Non-pigmented ciliary epithelial cell (primary cell): ENCODE measurements at regions not wholly inside any gene's neighbourhood (a gene's known extent, or its start where the extent isn't known, plus 50 kb on each side); places are given as distances from the start of the nearest gene placed in this dataset.
A peak's percentile ranks its signal among the peaks of the same experiment; 100 is the strongest.

Source experiments
- DNase-seq: peaks from one replicate; pipeline ENCODE4 v3.0.0-alpha.2; 2010; ENCODE audit warnings: low read depth

DNA sequence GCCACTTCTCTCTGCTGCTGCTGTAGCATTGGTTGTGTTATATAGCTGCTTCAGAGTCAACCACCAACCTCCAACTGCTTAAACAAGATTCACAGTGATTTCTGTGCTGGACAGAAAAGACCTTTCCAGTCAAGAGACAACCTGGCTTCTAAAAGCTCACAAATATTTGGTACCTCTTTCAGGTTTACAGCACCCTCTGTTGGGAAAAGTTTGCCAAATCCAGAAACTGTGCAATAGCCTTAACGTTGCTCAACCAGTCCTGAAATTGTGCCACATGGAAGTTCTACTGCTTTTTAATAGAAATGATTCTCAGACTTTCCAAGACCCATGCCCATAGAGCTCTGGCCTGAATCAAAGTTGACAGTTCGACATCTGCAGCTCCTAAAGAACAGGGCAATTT lies 842.1 kb upstream of the HTR2C start:
- no peak for DNase-seq

GRCh38 chrX:113728937-113729336 lies 854.9 kb upstream of the HTR2C start:
- DNase-seq, result no peak

- DNase-seq, result no peak
Measured at GRCh38 chrX:113726898-113727297, 857.0 kb upstream of the HTR2C start.

DNA sequence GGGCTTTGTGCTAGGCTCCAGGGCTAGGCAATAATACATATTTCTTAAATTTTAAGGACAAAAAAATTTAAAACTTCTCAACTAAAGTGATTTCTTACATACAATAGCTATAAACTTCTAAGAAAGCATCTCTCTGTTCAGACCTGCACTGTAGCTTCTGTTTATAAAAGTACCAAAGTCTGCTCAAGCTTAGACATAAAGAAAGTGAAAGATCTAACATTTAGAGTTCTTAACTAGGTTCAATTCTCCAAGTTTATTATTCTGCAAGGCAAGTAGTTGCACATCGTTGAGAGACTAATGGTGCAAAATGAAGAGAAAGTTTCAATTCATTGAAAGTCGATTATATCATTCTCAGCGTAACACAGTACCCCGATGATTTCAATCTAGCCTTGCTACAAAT lies 857.4 kb upstream of the HTR2C start:
- DNase-seq, result no peak

- DNase-seq, result no peak
Measured at GRCh38 chrX:113726009-113726408, 857.9 kb upstream of the HTR2C start.

DNA sequence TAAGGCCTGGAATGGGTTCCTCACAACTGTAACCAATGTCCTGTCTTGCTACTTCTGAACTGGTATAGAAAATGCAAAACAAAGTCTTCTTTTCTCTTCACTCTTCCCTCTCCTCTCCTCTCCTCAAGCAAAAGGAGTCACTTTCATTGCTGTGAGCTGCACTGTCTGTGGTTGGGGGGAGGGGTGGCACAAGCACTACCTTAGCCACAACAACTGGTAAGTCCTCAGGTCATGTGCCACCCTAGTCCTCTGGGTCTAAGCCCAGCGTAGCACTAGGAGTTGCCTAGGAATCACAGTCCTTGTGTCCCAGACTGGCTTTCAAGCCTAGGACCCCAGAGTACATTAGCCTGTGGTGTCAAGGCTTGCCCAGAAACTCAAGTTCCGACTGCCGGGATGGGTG lies 859.3 kb upstream of the AMOT start:
- DNase-seq, result no peak

DNA sequence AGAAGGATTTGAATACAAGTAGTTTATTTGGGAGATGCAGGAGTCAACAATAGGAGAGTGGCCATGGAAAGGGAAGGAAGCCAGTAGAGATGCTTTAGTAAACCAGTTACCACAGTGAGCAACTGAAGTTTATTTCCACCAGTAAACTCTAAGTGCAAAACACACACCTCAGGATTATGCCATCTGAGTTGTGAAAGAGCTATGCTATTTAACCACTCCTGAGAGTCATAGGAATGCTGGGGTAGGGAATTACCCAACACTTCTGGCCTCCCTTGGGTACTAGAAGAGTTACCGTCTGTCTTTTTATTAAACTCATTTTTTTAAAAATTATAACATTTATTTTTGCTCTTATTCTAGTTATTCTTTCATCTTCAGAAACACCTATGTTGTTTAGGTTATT lies 834.6 kb upstream of the AMOT start:
- no peak for DNase-seq

DNA sequence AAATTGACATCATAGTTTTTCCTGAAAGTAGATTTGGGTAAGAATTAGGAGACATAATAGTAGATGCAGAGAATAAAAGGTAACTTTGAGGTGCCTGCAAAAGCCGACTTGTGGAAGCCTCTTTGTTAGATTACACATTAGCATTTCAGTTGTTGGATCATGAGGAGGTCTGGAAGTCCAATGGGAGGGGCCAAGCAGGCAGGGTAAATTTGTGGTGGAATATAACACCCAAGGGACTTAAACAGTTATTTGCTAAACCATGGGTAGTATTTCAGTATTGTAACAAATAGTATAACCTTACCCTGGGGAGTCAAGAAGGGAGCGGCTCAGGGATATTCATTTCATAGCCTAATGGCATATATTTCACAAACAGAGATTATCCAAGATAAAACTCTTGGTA lies 810.7 kb upstream of the AMOT start:
- no peak for DNase-seq

DNA sequence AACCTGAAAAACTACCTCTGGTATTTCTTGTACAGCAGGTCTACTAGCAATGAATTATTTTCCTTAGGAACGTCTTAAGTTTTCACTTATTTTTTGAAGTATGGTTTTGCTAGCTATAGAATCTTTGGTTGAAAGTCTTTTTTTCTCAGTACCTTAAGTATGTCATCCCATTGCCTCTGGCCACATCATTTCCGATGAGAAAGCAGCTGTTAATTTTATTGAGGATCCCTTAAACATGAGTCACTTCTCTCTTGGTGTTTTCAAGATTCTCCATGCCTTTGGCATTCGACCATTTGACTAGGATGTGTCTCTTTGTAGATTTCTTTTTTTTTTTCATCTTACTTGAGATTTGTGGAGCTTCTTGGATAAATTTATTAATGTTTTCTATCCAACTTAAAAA lies 803.8 kb upstream of the AMOT start:
- peak; percentile 15 for DNase-seq

- no peak for DNase-seq
Measured at GRCh38 chrX:113634565-113634964, 793.9 kb upstream of the AMOT start.

GRCh38 chrX:113629326-113629725 lies 788.7 kb upstream of the AMOT start:
- DNase-seq, result no peak

GRCh38 chrX:113594123-113594841 lies 753.7 kb upstream of the AMOT start:
- DNase-seq, result no peak

GRCh38 chrX:113586281-113586898 lies 745.8 kb upstream of the AMOT start:
- DNase-seq, result no peak

DNA sequence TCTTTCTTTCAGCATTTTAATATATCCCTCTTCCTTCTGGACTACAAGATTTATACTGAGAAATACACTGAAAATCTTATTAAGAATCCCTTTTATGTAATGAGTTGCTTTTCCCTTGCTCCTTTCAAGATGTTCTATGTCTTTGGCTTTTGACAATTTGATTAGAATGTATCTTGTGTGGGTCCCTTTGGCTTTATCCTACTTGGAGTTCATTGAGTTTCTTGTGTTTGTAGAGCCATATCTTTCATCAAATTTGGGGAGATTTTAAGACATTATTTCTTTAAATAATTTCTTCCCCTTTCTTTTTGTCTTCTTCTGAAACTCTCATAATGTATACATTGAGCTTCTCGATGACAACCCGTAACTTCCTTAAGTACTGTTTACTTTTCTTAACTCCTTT lies 739.9 kb upstream of the AMOT start:
- DNase-seq, result no peak

DNA sequence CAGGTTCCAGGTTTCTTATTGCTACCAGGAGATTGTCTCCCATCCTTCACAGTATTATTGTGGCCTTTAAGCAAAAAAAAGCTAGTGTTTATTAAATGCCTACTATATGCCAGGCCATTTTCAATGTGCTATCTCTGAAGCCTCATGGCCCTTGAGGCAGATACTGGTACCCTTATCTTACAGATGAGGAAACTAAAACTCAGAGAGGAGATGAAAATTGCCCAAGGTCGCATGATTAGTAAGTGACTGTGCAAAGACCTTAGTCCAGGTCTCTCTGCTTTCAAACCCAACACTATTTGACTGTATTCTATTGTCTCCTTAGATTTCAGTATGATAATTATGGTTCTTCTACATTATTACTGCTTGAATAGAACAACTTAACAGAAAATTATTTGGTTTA lies 717.9 kb upstream of the AMOT start:
- DNase-seq, result no peak

GRCh38 chrX:113551919-113552318 lies 711.3 kb upstream of the AMOT start:
- no peak for DNase-seq

GRCh38 chrX:113548308-113549015 lies 707.8 kb upstream of the AMOT start:
- DNase-seq, result no peak

DNA sequence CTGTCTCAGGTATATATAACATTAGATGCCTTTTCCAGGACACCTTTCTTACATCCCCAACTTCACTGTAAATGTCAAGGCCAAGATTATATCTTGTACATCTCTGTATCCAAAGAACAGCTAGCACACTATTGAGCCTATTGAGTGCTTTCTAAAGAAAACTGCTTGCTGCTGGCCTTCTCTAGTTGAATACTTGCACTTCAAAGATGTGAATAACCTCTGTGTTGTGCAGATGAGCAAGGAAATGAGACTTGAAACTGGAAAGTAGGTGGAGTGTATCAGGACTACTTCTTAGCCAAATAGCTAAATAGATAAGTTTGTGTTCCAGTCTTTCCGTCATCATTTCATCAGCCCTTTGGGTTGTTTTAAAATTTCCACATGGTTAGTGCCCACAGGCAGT lies 704.4 kb upstream of the AMOT start:
- DNase-seq, result no peak

- DNase-seq, result no peak
Measured at GRCh38 chrX:113539599-113540356, 699.1 kb upstream of the AMOT start.

DNA sequence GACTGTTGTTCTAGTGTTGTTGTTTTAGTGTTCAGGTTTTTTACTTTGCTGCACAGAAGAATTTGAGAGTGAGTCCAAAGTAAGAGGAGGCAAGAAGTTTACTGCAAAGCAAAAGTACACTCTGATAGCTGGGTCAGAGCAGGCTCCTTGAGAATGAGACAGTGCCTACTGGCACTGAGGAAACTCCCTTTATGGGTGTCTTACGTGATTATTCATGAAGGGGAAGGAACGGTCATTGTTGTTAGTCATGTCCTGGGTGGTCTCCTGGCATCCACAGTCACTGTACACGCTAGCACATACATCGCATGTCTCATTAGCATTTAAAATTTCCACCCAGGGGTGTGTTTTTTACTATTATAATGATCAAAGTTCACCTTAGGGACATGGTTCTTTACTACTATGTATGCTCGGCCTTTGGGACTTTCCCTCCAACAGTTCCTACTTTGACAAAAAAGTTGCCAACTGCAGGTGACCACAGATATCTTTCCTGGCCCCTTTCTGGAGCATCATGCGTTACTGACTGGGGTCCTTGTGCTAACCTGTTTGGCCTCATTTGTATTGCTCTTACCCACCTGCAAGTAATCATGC lies 688.9 kb upstream of the AMOT start:
- no peak for DNase-seq

DNA sequence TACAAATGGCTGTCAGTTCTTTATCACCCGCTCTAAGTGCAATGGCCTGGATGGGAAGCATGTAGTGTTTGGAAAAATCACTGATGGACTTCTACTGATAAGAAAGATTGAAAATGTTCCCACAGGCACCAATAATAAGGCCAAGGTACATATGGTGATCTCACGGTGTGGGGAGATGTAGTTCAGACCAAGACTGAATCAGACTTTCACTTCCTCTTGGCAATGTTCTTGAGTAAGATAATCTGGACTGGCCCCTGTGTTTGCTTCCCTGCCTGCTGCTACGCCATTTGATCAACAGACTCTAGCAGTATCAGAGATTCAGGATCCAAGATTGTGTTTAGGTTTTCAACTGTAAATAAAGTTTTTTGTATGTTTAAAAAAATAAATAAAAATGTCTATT lies 682.2 kb upstream of the AMOT start:
- no peak for DNase-seq

GRCh38 chrX:113514906-113515305 lies 674.3 kb upstream of the AMOT start:
- DNase-seq, result no peak
